ENCODE measurements at regions not wholly inside any gene's neighbourhood (a gene's known extent, or its start where the extent isn't known, plus 50 kb on each side); places are given as distances from the start of the nearest gene placed in this dataset.

DNA sequence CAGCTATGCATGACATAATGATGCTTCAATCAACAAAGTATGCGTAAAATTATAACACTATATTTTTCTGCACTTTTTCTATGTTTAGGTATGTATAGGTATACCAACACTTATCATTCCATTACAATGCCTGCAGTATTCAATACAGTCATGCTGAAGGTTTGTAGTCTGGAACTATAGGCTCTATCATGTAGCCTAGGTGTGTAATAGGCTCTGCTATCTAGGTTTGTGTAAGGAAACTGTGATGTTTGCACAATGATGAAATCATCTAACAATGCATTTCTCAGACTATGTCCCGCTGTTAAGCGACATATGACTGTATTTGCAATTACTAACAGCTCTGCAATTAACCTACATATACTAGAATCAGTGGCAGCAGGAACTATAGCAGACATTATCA lies 1447.5 kb downstream of the GATA3 start:
- Histone ChIP-seq H3K27ac (ENCODE audit: low read depth in 2 of 2, low read length in 1 of 2) (no peak overlapping the region), H3K36me3 (ENCODE audit: control insufficient read depth in 2 of 2, insufficient read depth in 2 of 2, low read length in 1 of 2) (no peaks in the 10 kb centered on the region), H3K4me1 (ENCODE audit: control insufficient read depth in 2 of 2, insufficient read depth in 2 of 2, low read length in 1 of 2) (no peaks in the 10 kb centered on the region), H3K27me3 (ENCODE audit: control insufficient read depth in 1 of 2, insufficient read depth in 2 of 2, low read length in 2 of 2) (no peaks in the 10 kb centered on the region), H3K4me3 (ENCODE audit: low read depth in 1 of 2, low read length in 2 of 2) (no peak overlapping the region), H3K9me3 (ENCODE audit: control insufficient read depth in 2 of 2, insufficient read depth in 1 of 2, low read depth in 1 of 2, low read length in 1 of 2) (no peaks in the 10 kb centered on the region)
- WGBS, 2 donors: 75 to 77% methylated on average over 3 of the region's 3 CpGs

DNA sequence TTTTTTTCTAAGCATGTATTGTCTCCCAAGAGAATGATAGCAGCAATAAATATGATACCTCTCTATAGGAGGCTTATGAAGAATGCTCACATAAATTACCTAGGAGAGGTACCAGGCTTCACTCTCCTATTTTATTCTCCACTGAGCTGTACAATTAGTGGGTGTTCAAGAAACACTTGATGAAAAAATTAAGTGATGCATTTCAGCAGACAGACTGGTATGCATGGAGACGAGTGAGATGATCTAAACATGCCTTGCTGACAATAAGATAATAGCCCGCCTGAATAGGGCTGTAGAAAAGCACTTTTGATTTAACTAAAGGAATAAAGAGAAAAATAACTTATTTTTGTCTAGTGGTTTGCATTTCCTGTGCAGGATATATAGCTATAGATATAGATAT lies 1449.7 kb downstream of the GATA3 start:
- Histone ChIP-seq H3K9me3 (ENCODE audit: control insufficient read depth in 2 of 2, insufficient read depth in 1 of 2, low read depth in 1 of 2, low read length in 1 of 2) (no peaks in the 10 kb centered on the region), H3K36me3 (ENCODE audit: control insufficient read depth in 2 of 2, insufficient read depth in 2 of 2, low read length in 1 of 2) (no peaks in the 10 kb centered on the region), H3K27ac (ENCODE audit: low read depth in 2 of 2, low read length in 1 of 2) (no peak overlapping the region), H3K4me1 (ENCODE audit: control insufficient read depth in 2 of 2, insufficient read depth in 2 of 2, low read length in 1 of 2) (no peaks in the 10 kb centered on the region), H3K27me3 (ENCODE audit: control insufficient read depth in 1 of 2, insufficient read depth in 2 of 2, low read length in 2 of 2) (no peaks in the 10 kb centered on the region), H3K4me3 (ENCODE audit: low read depth in 1 of 2, low read length in 2 of 2) (no peak overlapping the region)
- 77 to 81% methylated on average over 2 of the region's 2 CpGs for WGBS, 2 donors

DNA sequence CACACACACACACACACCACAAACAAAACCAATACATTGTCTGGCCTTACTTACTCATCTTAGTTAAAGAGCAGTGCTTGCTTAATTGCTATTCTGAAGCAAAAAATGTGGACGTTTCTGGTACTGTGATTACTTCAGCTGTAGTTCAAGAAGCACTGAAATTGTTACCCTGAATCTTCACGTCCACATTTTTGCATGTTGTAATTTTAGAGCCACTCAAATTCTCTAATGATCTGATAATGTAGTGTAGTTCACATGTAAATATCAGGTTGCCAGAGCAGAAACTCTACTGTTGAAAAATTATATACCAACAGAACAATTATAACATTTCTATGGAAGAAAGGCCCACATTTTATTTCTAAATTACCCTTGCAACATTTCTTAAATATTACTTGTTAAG lies 1451.1 kb downstream of the GATA3 start:
- 39 to 40% methylated on average over 2 of the region's 2 CpGs for WGBS, 2 donors
- H3K27me3 ChIP-seq (ENCODE audit: control insufficient read depth in 1 of 2, insufficient read depth in 2 of 2, low read length in 2 of 2): no peaks in the 10 kb centered on the region

DNA sequence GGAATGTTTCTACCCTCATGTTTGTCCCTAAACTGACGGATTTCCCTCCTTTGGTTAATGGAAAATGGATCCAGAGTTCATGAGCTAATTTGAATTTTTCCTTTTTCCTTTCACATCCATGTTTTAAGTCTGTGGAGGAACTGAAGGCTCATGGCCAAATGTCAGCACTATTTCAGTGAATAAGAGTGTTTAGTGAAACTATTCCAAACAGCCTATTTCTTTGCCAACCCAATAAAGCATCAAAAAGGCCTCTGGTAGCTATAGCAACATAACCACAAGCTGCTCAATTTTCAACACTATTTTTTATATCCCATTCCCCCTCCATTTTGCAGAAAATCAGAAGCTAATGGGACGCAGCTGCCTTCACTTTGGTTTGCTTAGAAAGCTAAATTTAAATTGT lies 1454.1 kb downstream of the GATA3 start:
- H3K27ac ChIP-seq (ENCODE audit: low read depth in 2 of 2, low read length in 1 of 2): no peak overlapping the region
- H3K9me3 ChIP-seq (ENCODE audit: control insufficient read depth in 2 of 2, insufficient read depth in 1 of 2, low read depth in 1 of 2, low read length in 1 of 2): no peaks in the 10 kb centered on the region
- no peaks in the 10 kb centered on the region for H3K4me1 ChIP-seq (ENCODE audit: control insufficient read depth in 2 of 2, insufficient read depth in 2 of 2, low read length in 1 of 2)
- 44 to 52% methylated on average over 2 of the region's 2 CpGs for WGBS, 2 donors
- no peaks in the 10 kb centered on the region for H3K27me3 ChIP-seq (ENCODE audit: control insufficient read depth in 1 of 2, insufficient read depth in 2 of 2, low read length in 2 of 2)
- no peaks in the 10 kb centered on the region for H3K36me3 ChIP-seq (ENCODE audit: control insufficient read depth in 2 of 2, insufficient read depth in 2 of 2, low read length in 1 of 2)
- H3K4me3 ChIP-seq (ENCODE audit: low read depth in 1 of 2, low read length in 2 of 2): no peak overlapping the region

More for the DNA sequence above, 1451.1 kb downstream of the GATA3 start:
- Histone ChIP-seq H3K36me3 (ENCODE audit: control insufficient read depth in 2 of 2, insufficient read depth in 2 of 2, low read length in 1 of 2) (no peaks in the 10 kb centered on the region), H3K27ac (ENCODE audit: low read depth in 2 of 2, low read length in 1 of 2) (no peak overlapping the region), H3K4me1 (ENCODE audit: control insufficient read depth in 2 of 2, insufficient read depth in 2 of 2, low read length in 1 of 2) (no peaks in the 10 kb centered on the region), H3K4me3 (ENCODE audit: low read depth in 1 of 2, low read length in 2 of 2) (no peak overlapping the region), H3K9me3 (ENCODE audit: control insufficient read depth in 2 of 2, insufficient read depth in 1 of 2, low read depth in 1 of 2, low read length in 1 of 2) (no peaks in the 10 kb centered on the region)

DNA sequence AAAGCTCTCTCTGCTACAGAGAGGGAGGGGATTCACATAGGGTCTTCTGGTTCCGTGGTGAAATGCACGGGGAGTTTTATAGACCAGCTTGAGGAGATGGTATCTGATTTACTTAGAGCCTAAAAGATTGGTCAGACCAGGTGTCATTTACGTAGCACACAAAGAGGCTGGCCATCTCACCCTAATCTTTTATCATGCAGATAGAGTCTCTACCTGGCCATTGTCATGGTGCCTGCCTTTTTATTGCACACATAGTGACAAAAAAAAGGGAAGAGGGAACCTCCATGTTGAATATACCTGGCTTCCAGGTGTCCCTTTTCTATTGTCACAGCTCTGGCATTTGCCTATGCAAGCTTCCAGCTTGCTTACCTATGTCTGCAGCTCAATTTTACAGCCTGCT lies 1456.1 kb downstream of the GATA3 start:
- 51 to 59% methylated on average over 3 of the region's 3 CpGs for WGBS, 2 donors

DNA sequence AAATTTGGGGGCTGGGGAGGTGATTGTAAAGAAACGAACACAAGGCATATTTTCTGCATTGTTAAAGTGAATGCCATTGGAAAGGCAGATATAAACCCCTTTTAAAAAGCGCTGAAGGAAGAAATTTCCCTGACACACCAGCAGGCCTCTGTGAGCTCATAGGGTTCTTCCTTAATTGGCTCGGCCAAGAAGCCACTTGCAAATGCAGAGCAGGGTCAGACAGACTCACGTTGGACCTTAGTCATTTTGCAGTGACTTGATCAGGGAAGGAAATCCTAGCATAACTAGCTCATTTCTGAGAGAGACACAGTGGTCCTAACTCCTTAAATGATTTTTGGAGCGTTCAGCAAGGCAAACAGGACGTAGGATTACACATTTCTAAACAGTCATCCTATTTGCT lies 1461.4 kb downstream of the GATA3 start:
- H3K4me1 ChIP-seq (ENCODE audit: control insufficient read depth in 2 of 2, insufficient read depth in 2 of 2, low read length in 1 of 2): no peaks in the 10 kb centered on the region
- no peak overlapping the region for H3K4me3 ChIP-seq (ENCODE audit: low read depth in 1 of 2, low read length in 2 of 2)
- no peaks in the 10 kb centered on the region for H3K27me3 ChIP-seq (ENCODE audit: control insufficient read depth in 1 of 2, insufficient read depth in 2 of 2, low read length in 2 of 2)
- peaks cover 2 to 5% of the 10 kb centered on the region in 2 donors for H3K9me3 ChIP-seq (ENCODE audit: control insufficient read depth in 2 of 2, insufficient read depth in 1 of 2, low read depth in 1 of 2, low read length in 1 of 2)
- WGBS, 2 donors: 43 to 46% methylated on average over 6 of the region's 6 CpGs
- H3K36me3 ChIP-seq (ENCODE audit: control insufficient read depth in 2 of 2, insufficient read depth in 2 of 2, low read length in 1 of 2): no peaks in the 10 kb centered on the region
- H3K27ac ChIP-seq (ENCODE audit: low read depth in 2 of 2, low read length in 1 of 2): no peak overlapping the region

More for the DNA sequence above, 1456.1 kb downstream of the GATA3 start:
- Histone ChIP-seq H3K27ac (ENCODE audit: low read depth in 2 of 2, low read length in 1 of 2) (no peak overlapping the region), H3K4me1 (ENCODE audit: control insufficient read depth in 2 of 2, insufficient read depth in 2 of 2, low read length in 1 of 2) (no peaks in the 10 kb centered on the region), H3K36me3 (ENCODE audit: control insufficient read depth in 2 of 2, insufficient read depth in 2 of 2, low read length in 1 of 2) (no peaks in the 10 kb centered on the region), H3K27me3 (ENCODE audit: control insufficient read depth in 1 of 2, insufficient read depth in 2 of 2, low read length in 2 of 2) (no peaks in the 10 kb centered on the region), H3K4me3 (ENCODE audit: low read depth in 1 of 2, low read length in 2 of 2) (no peak overlapping the region), H3K9me3 (ENCODE audit: control insufficient read depth in 2 of 2, insufficient read depth in 1 of 2, low read depth in 1 of 2, low read length in 1 of 2) (peaks cover 0 to 2% of the 10 kb centered on the region in 2 donors)

DNA sequence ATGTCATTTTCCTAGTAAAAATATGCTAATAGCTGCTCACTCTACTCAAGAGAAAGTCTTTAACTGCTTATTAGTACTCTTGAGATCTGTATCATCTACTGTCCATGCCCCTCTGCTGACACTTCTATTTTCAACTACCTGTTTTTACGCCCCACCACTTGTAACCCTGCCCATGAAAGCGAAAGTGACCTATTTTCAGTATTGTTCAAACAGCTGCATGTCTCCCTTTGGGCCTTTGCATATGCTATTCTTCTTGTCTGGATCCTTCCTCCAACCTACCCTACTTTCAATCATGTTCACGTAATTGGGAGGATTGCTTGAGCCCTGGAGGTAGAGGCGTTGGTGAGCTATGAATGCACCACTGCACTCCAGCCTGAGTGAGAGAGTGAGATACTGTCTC lies 1481.3 kb downstream of the GATA3 start:
- no peaks in the 10 kb centered on the region for H3K36me3 ChIP-seq (ENCODE audit: control insufficient read depth in 2 of 2, insufficient read depth in 2 of 2, low read length in 1 of 2)
- H3K27ac ChIP-seq (ENCODE audit: low read depth in 2 of 2, low read length in 1 of 2): no peak overlapping the region
- no peaks in the 10 kb centered on the region for H3K9me3 ChIP-seq (ENCODE audit: control insufficient read depth in 2 of 2, insufficient read depth in 1 of 2, low read depth in 1 of 2, low read length in 1 of 2)
- 76 to 87% methylated on average over 4 of the region's 4 CpGs for WGBS, 2 donors
- no peaks in the 10 kb centered on the region for H3K4me1 ChIP-seq (ENCODE audit: control insufficient read depth in 2 of 2, insufficient read depth in 2 of 2, low read length in 1 of 2)
- H3K27me3 ChIP-seq (ENCODE audit: control insufficient read depth in 1 of 2, insufficient read depth in 2 of 2, low read length in 2 of 2): no peaks in the 10 kb centered on the region
- no peak overlapping the region for H3K4me3 ChIP-seq (ENCODE audit: low read depth in 1 of 2, low read length in 2 of 2)

DNA sequence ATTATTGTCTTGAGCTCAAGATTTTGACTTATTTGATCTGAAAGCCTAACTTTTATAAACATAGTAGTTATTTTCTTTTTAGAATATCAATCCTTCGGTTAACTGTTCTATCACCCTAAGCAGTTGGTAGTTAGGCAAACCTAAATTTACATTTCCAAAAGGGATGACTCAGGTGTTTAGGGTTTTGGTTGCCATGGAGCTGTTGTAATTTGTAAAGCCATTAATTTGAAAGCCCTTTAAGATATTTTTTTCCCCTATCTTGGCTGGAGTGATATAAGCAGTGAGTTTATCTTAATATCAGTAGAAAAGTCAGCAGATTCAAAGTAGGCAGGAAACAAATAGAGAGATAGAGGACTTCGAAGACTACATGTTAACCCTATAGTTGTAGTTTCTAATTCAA lies 1472.6 kb upstream of the CELF2 start:
- Histone ChIP-seq H3K4me1 (ENCODE audit: control insufficient read depth in 2 of 2, insufficient read depth in 2 of 2, low read length in 1 of 2) (no peaks in the 10 kb centered on the region), H3K4me3 (ENCODE audit: low read depth in 1 of 2, low read length in 2 of 2) (no peak overlapping the region), H3K9me3 (ENCODE audit: control insufficient read depth in 2 of 2, insufficient read depth in 1 of 2, low read depth in 1 of 2, low read length in 1 of 2) (no peaks in the 10 kb centered on the region), H3K36me3 (ENCODE audit: control insufficient read depth in 2 of 2, insufficient read depth in 2 of 2, low read length in 1 of 2) (no peaks in the 10 kb centered on the region), H3K27me3 (ENCODE audit: control insufficient read depth in 1 of 2, insufficient read depth in 2 of 2, low read length in 2 of 2) (no peaks in the 10 kb centered on the region), H3K27ac (ENCODE audit: low read depth in 2 of 2, low read length in 1 of 2) (no peak overlapping the region)
- WGBS, 2 donors: 26 to 38% methylated on average over 2 of the region's 2 CpGs

DNA sequence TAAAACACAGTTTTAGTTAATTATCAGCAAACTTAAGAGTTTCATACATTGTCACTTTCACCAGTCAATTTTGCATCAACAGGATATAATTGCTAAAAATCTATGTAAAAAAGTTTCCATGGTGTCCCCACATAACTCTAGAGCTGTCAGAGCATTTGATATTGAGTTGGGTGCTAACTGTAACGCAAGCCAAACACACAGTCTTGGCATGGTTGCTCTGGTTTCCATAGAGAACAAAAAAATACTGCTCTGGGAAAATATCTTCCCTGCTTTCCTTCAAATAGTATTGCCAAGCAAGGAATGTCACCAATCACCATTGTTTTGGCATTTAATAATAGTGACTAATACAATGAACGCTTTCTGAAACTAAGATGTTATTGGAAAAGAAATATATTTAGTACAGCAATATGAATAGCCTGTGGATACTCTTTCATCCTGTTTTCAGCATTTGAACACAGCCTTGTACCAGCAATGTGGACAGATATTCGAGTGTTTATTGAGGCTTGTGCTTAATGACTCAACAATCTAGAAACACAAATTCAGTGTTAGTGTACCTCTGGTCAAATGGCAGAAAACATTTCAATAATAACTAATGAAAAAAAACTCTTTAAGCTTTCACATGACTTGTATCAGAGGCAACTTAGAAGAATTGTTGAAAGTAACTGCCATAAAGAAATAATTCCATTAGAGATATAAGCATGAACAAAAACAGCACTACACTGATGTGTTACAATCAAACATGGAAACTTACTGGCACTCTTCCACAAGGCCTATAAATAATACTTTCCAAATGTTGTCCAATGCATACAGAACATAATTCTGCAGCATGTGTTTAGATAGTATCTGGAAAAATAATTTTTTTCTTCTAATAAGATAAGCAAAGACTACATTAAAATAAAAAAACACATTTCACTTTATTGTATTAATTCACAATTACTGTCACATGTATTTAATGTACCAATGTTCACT lies 1469.5 kb upstream of the CELF2 start:
- WGBS, 2 donors: 36 to 40% methylated on average over 3 of the region's 3 CpGs
- no peaks in the 10 kb centered on the region for H3K36me3 ChIP-seq (ENCODE audit: control insufficient read depth in 2 of 2, insufficient read depth in 2 of 2, low read length in 1 of 2)
- no peak overlapping the region for H3K27ac ChIP-seq (ENCODE audit: low read depth in 2 of 2, low read length in 1 of 2)
- no peaks in the 10 kb centered on the region for H3K4me1 ChIP-seq (ENCODE audit: control insufficient read depth in 2 of 2, insufficient read depth in 2 of 2, low read length in 1 of 2)
- H3K27me3 ChIP-seq (ENCODE audit: control insufficient read depth in 1 of 2, insufficient read depth in 2 of 2, low read length in 2 of 2): no peaks in the 10 kb centered on the region
- no peak overlapping the region for H3K4me3 ChIP-seq (ENCODE audit: low read depth in 1 of 2, low read length in 2 of 2)
- H3K9me3 ChIP-seq (ENCODE audit: control insufficient read depth in 2 of 2, insufficient read depth in 1 of 2, low read depth in 1 of 2, low read length in 1 of 2): no peaks in the 10 kb centered on the region

DNA sequence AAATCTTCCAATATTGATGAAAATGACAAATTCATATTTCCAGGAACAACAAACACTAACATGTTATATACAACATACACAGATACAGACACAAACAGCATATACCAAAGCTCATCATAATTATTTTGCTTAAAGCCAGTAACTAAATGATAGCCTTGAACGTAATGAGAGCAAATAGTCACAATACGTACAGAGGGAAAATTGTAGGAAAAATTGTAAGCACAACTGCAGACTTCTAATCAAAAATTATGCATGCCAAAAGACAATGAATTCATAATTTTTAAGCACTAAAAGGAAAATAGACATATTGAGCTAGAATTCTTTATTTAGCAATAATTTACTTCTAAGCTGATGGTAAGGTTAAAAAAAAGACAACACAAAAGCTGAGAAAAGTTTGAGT lies 1466.9 kb upstream of the CELF2 start:
- WGBS, 2 donors: 90 to 91% methylated on average over 2 of the region's 2 CpGs
- H3K9me3 ChIP-seq (ENCODE audit: control insufficient read depth in 2 of 2, insufficient read depth in 1 of 2, low read depth in 1 of 2, low read length in 1 of 2): no peaks in the 10 kb centered on the region

More for the DNA sequence above, 1466.9 kb upstream of the CELF2 start:
- Histone ChIP-seq H3K36me3 (ENCODE audit: control insufficient read depth in 2 of 2, insufficient read depth in 2 of 2, low read length in 1 of 2) (no peaks in the 10 kb centered on the region), H3K4me3 (ENCODE audit: low read depth in 1 of 2, low read length in 2 of 2) (no peak overlapping the region), H3K4me1 (ENCODE audit: control insufficient read depth in 2 of 2, insufficient read depth in 2 of 2, low read length in 1 of 2) (no peaks in the 10 kb centered on the region), H3K27ac (ENCODE audit: low read depth in 2 of 2, low read length in 1 of 2) (no peak overlapping the region), H3K27me3 (ENCODE audit: control insufficient read depth in 1 of 2, insufficient read depth in 2 of 2, low read length in 2 of 2) (no peaks in the 10 kb centered on the region)

All from esophagus (tissue), 2 donors.